H9 (cell line): ENCODE measurements at regions not wholly inside any gene's neighbourhood (a gene's known extent, or its start where the extent isn't known, plus 50 kb on each side); places are given as distances from the start of the nearest gene placed in this dataset.

Source experiments
- DNase-seq: peaks from one replicate; pipeline ENCODE4 v3.0.0-alpha.2; 2017
- H2AFZ ChIP-seq: one replicate; pipeline ENCODE4 v1.6.1; 2013; ENCODE audit warnings: mild to moderate bottlenecking, low read length, control low read depth, moderate library complexity
- H2AK5ac ChIP-seq: 2 replicates; pipeline ENCODE4 v1.6.1; 2013; ENCODE audit warnings: low read length, control low read depth, mixed read lengths; ENCODE audit not compliant: insufficient read length
- H2BK120ac ChIP-seq: one replicate; pipeline ENCODE4 v1.6.1; 2013; ENCODE audit warnings: low read depth, mild to moderate bottlenecking, low read length, control low read depth, inconsistent platforms; ENCODE audit not compliant: poor library complexity, severe bottlenecking
- H2BK12ac ChIP-seq: 2 replicates; pipeline ENCODE4 v1.6.1; 2013; ENCODE audit warnings: low read length, control low read depth, mixed read lengths, low read depth; ENCODE audit not compliant: insufficient read length
- H2BK15ac ChIP-seq: 2 replicates; pipeline ENCODE4 v1.6.1; 2013; ENCODE audit warnings: low read depth, low read length, control low read depth
- H2BK20ac ChIP-seq: one replicate; pipeline ENCODE4 v1.6.1; 2013; ENCODE audit warnings: low read depth, mild to moderate bottlenecking, low read length, control low read depth, inconsistent platforms; ENCODE audit not compliant: poor library complexity, severe bottlenecking
- H2BK5ac ChIP-seq: 2 replicates; pipeline ENCODE4 v1.6.1; 2013; ENCODE audit warnings: low read length, control low read depth, mixed read lengths; ENCODE audit not compliant: insufficient read length
- H3K14ac ChIP-seq: 2 replicates; pipeline ENCODE4 v1.6.1; 2013; ENCODE audit warnings: low read length, control low read depth; ENCODE audit not compliant: insufficient read depth
- H3K18ac ChIP-seq: 2 replicates; pipeline ENCODE4 v1.6.1; 2013; ENCODE audit warnings: low read depth, mild to moderate bottlenecking, mixed read lengths, low read length, control low read depth; ENCODE audit not compliant: insufficient read length
- H3K23ac ChIP-seq: 2 replicates; pipeline ENCODE4 v1.6.1; 2013; ENCODE audit warnings: low read length, control low read depth, mixed read lengths, low read depth; ENCODE audit not compliant: insufficient read length
- H3K23me2 ChIP-seq: 2 replicates; pipeline ENCODE4 v1.6.1; 2013; ENCODE audit warnings: low read depth, mild to moderate bottlenecking, mixed read lengths, low read length, control low read depth; ENCODE audit not compliant: insufficient read length, poor library complexity, severe bottlenecking
- H3K27ac ChIP-seq: 2 replicates; pipeline ENCODE4 v1.5.1; 2013; ENCODE audit warnings: low read length, control low read depth, mixed read lengths, low read depth; ENCODE audit not compliant: insufficient read length
- H3K27me3 ChIP-seq: 2 replicates; pipeline ENCODE4 v1.6.1; 2013; ENCODE audit warnings: low read length, control low read depth, inconsistent platforms; ENCODE audit not compliant: insufficient read depth
- H3K4ac ChIP-seq: 2 replicates; pipeline ENCODE4 v1.6.1; 2013; ENCODE audit warnings: low read depth, mild to moderate bottlenecking, control low read depth, inconsistent platforms, low read length, moderate library complexity
- H3K4me1 ChIP-seq: 2 replicates; pipeline ENCODE4 v1.6.1; 2013; ENCODE audit warnings: low read length, control low read depth, inconsistent platforms; ENCODE audit not compliant: insufficient read depth
- H3K4me2 ChIP-seq: 2 replicates; pipeline ENCODE4 v1.6.1; 2013; ENCODE audit warnings: low read length, control low read depth, mixed read lengths; ENCODE audit not compliant: insufficient read length, insufficient read depth
- H3K56ac ChIP-seq: 2 replicates; pipeline ENCODE4 v1.6.1; 2013; ENCODE audit warnings: low read depth, mild to moderate bottlenecking, mixed read lengths, low read length, control low read depth; ENCODE audit not compliant: insufficient read length
- H3K79me1 ChIP-seq: 2 replicates; pipeline ENCODE4 v1.6.1; 2013; ENCODE audit warnings: low read depth, mild to moderate bottlenecking, moderate library complexity, low read length, control low read depth, inconsistent platforms; ENCODE audit not compliant: insufficient read depth, poor library complexity, severe bottlenecking
- H3K79me2 ChIP-seq: 2 replicates; pipeline ENCODE4 v1.6.1; 2013; ENCODE audit warnings: low read length, control low read depth, inconsistent platforms; ENCODE audit not compliant: insufficient read depth
- H3K9ac ChIP-seq: 2 replicates; pipeline ENCODE4 v1.6.1; 2013; ENCODE audit warnings: low read length, control low read depth, mixed read lengths; ENCODE audit not compliant: insufficient read length; ENCODE audit errors: extremely low read depth
- H3K9me3 ChIP-seq: one replicate; pipeline ENCODE4 v1.6.1; 2013; ENCODE audit warnings: low read depth, low read length, inconsistent platforms; ENCODE audit not compliant: control insufficient read depth
- H3T11ph ChIP-seq: one replicate; pipeline ENCODE4 v1.6.1; 2013; ENCODE audit warnings: mild to moderate bottlenecking, low read length, control low read depth, inconsistent platforms
- H4K20me1 ChIP-seq: one replicate; pipeline ENCODE4 v1.6.1; 2013; ENCODE audit not compliant: control insufficient read depth, insufficient read length, insufficient read depth
- H4K5ac ChIP-seq: 2 replicates; pipeline ENCODE4 v1.6.1; 2013; ENCODE audit warnings: low read depth, mild to moderate bottlenecking, mixed read lengths, low read length, control low read depth; ENCODE audit not compliant: insufficient read length
- H4K8ac ChIP-seq: replicated peaks from 2 replicates; pipeline ENCODE4 v1.6.1; 2013; ENCODE audit warnings: low read length, control low read depth, mixed read lengths, low read depth; ENCODE audit not compliant: insufficient read length
- H4K91ac ChIP-seq: 2 replicates; pipeline ENCODE4 v1.6.1; 2013; ENCODE audit warnings: low read depth, mild to moderate bottlenecking, moderate library complexity, mixed read lengths, low read length, control low read depth; ENCODE audit not compliant: insufficient read length
- H3K27ac Mint-ChIP-seq, 3 experiments: 2 replicates in 2 of 3; 3 replicates in 1 of 3; pipeline ENCODE4 v1.8.0; 2020 to 2021; ENCODE audit warnings: mixed read lengths in 3 of 3, mild to moderate bottlenecking in 1 of 3, moderate library complexity in 1 of 3
- H3K27me3 Mint-ChIP-seq: 2 replicates; pipeline ENCODE4 v1.8.0; 2021; ENCODE audit warnings: low read depth, mild to moderate bottlenecking, moderate library complexity, mixed read lengths
- H3K36me3 Mint-ChIP-seq, 3 experiments: 2 replicates in 2 of 3; 3 replicates in 1 of 3; pipeline ENCODE4 v1.8.0; 2020 to 2021; ENCODE audit warnings: low read depth in 3 of 3, mixed read lengths in 3 of 3; ENCODE audit not compliant: insufficient read depth in 1 of 3
- H3K4me1 Mint-ChIP-seq, 2 experiments: 2 replicates each; pipeline ENCODE4 v1.8.0; 2020; ENCODE audit warnings: mixed read lengths in 2 of 2
- H3K4me3 Mint-ChIP-seq, 2 experiments: 2 replicates in 1 of 2; 3 replicates in 1 of 2; pipeline ENCODE4 v1.8.0; 2020 to 2021; ENCODE audit warnings: mild to moderate bottlenecking in 2 of 2, mixed read lengths in 2 of 2, moderate library complexity in 1 of 2
- H3K9me3 Mint-ChIP-seq, 2 experiments: 2 replicates in 1 of 2; 3 replicates in 1 of 2; pipeline ENCODE4 v1.8.0; 2020; ENCODE audit warnings: mild to moderate bottlenecking in 2 of 2, mixed read lengths in 2 of 2, moderate library complexity in 1 of 2
- CTCF ChIP-seq: fragments of 200-600 bp; sonication (generic); conservative IDR thresholded peaks from 3 replicates; pipeline ENCODE4 v1.8.0; 2021; ENCODE audit warnings: antibody characterized with exemption, mild to moderate bottlenecking
- WGBS: extraction: QIAGEN DNeasy Blood & Tissue Kit; methylation state at CpG from one replicate; pipeline ENCODE4 v1.1.7; 2013; ENCODE audit warnings: missing lambda C conversion rate, low lambda C conversion rate, mixed read lengths; ENCODE audit not compliant: insufficient read length; ENCODE audit errors: extremely low coverage; 5-methylcytosine and 5-hydroxymethylcytosine counted together

- Histone ChIP-seq H4K91ac (no peak overlapping the region), H3K23me2 (no peaks in the 10 kb centered on the region), H3K79me1 (no peaks in the 10 kb centered on the region), H4K5ac (no peak overlapping the region), H3K79me2 (no peaks in the 10 kb centered on the region), H3K56ac (no peak overlapping the region), H3K27ac (no peak overlapping the region), H4K20me1 (no peaks in the 10 kb centered on the region), H2BK20ac (no peak overlapping the region), H3K23ac (no peak overlapping the region), H2AFZ (no peak overlapping the region), H4K8ac (no peak overlapping the region), H2BK15ac (no peak overlapping the region), H3K4me1 (no peaks in the 10 kb centered on the region), H3K9ac (no peak overlapping the region), H3K14ac (no peak overlapping the region), H2BK120ac (no peak overlapping the region), H3K27me3 (no peaks in the 10 kb centered on the region), H2BK12ac (no peak overlapping the region), H2AK5ac (no peak overlapping the region), H2BK5ac (no peak overlapping the region), H3K18ac (no peak overlapping the region), H3K9me3 (no peaks in the 10 kb centered on the region), H3K4me2 (no peak overlapping the region), H3K4ac (no peak overlapping the region), H3T11ph (no peak overlapping the region)
- H3K4me3 Mint-ChIP-seq = no peak overlapping the region
- no peak for DNase-seq
- H3K27me3 Mint-ChIP-seq = peaks cover 19% of the 10 kb centered on the region
- WGBS = no CpG with 5 or more reads among the region's 8 CpGs
- no peaks in the 10 kb centered on the region for H3K9me3 Mint-ChIP-seq
- H3K4me1 Mint-ChIP-seq = peaks cover 19 to 33% of the 10 kb centered on the region in 2 experiments
- H3K27ac Mint-ChIP-seq = no peak overlapping the region
- no peaks in the 10 kb centered on the region for H3K36me3 Mint-ChIP-seq
- TF ChIP-seq CTCF = no peak
These were observed 383.5 kb upstream of the CADM1 start for GRCh38 chr11:115887727-115888126.
